IPS DF 19.7 (cell line): ENCODE measurements at regions not wholly inside any gene's neighbourhood (a gene's known extent, or its start where the extent isn't known, plus 50 kb on each side); places are given as distances from the start of the nearest gene placed in this dataset.
"Not testable (repeated sequence)": the region's sequence is repeated elsewhere in the genome, so short reads cannot be mapped to it uniquely, and the experiment has no call there.

Experiments
- DNase-seq: peaks from one replicate; pipeline ENCODE4 v3.0.0-alpha.2; 2013; ENCODE audit warnings: low read depth, low spot score

- not testable (repeated sequence) for DNase-seq
These were observed 571.7 kb upstream of the TGIF2LX start for GRCh38 chrX:89350024-89350423.

GRCh38 chrX:89369904-89370303, 551.8 kb upstream of the TGIF2LX start:
- DNase-seq = not testable (repeated sequence)

- DNase-seq = not testable (repeated sequence)
These were observed 528.7 kb upstream of the TGIF2LX start for GRCh38 chrX:89393004-89393403.

GRCh38 chrX:89402818-89403217, 518.9 kb upstream of the TGIF2LX start:
- not testable (repeated sequence) for DNase-seq

- not testable (repeated sequence) for DNase-seq
These were observed 516.6 kb upstream of the TGIF2LX start for GRCh38 chrX:89405148-89405547.

GRCh38 chrX:89416930-89417329, 504.8 kb upstream of the TGIF2LX start:
- DNase-seq = not testable (repeated sequence)

GRCh38 chrX:89432652-89433231, 489.0 kb upstream of the TGIF2LX start:
- peak; percentile 64 for DNase-seq
